Nephron progenitor cell (in vitro differentiated cells): ENCODE measurements at regions not wholly inside any gene's neighbourhood (a gene's known extent, or its start where the extent isn't known, plus 50 kb on each side); places are given as distances from the start of the nearest gene placed in this dataset.

ENCODE experiments used
- DNase-seq: peaks from one replicate; pipeline ENCODE4 v3.0.0; 2021
- H3K27ac Mint-ChIP-seq: 2 replicates; pipeline ENCODE4 v1.8.0; 2021; ENCODE audit warnings: mild to moderate bottlenecking, moderate library complexity, mixed read lengths
- H3K27me3 Mint-ChIP-seq: 2 replicates; pipeline ENCODE4 v1.8.0; 2021; ENCODE audit warnings: mild to moderate bottlenecking, low read depth, mixed read lengths; ENCODE audit not compliant: poor library complexity
- H3K36me3 Mint-ChIP-seq: 2 replicates; pipeline ENCODE4 v1.8.0; 2021; ENCODE audit warnings: low read depth, mixed read lengths
- H3K4me1 Mint-ChIP-seq: 2 replicates; pipeline ENCODE4 v1.8.0; 2021; ENCODE audit warnings: mixed read lengths
- H3K4me3 Mint-ChIP-seq: 2 replicates; pipeline ENCODE4 v1.8.0; 2021; ENCODE audit warnings: mild to moderate bottlenecking, moderate library complexity, mixed read lengths
- H3K9me3 Mint-ChIP-seq: 2 replicates; pipeline ENCODE4 v1.8.0; 2021; ENCODE audit warnings: mild to moderate bottlenecking, moderate library complexity, mixed read lengths
- CTCF ChIP-seq: fragments of 200-600 bp; sonication (generic); IDR thresholded peaks from 2 replicates; pipeline ENCODE4 v1.5.0; 2021; ENCODE audit warnings: antibody characterized with exemption

GRCh38 chr15:77557564-77557963, 75.1 kb downstream of the LINGO1 start:
- no peak for DNase-seq
- Mint-ChIP-seq H3K4me1 (peaks cover 54% of the 10 kb centered on the region), H3K4me3 (no peak overlapping the region), H3K27ac (no peak overlapping the region), H3K36me3 (no peaks in the 10 kb centered on the region), H3K9me3 (no peaks in the 10 kb centered on the region), H3K27me3 (peaks cover 3% of the 10 kb centered on the region)
- TF ChIP-seq CTCF, result no peak

GRCh38 chr15:77557144-77557543, 75.6 kb downstream of the LINGO1 start:
- peaks cover 58% of the 10 kb centered on the region for H3K4me1 Mint-ChIP-seq
- H3K9me3 Mint-ChIP-seq, result no peaks in the 10 kb centered on the region
- no peak overlapping the region for H3K4me3 Mint-ChIP-seq
- peaks cover 7% of the 10 kb centered on the region for H3K27me3 Mint-ChIP-seq
- no peak overlapping the region for H3K27ac Mint-ChIP-seq
- no peak for TF ChIP-seq CTCF
- no peak for DNase-seq
- H3K36me3 Mint-ChIP-seq, result no peaks in the 10 kb centered on the region

GRCh38 chr15:77556622-77557021, 76.1 kb downstream of the LINGO1 start:
- H3K4me1 Mint-ChIP-seq, result peaks cover 64% of the 10 kb centered on the region
- TF ChIP-seq CTCF, result no peak
- H3K36me3 Mint-ChIP-seq, result no peaks in the 10 kb centered on the region
- H3K27me3 Mint-ChIP-seq, result peaks cover 7% of the 10 kb centered on the region
- no peak overlapping the region for H3K27ac Mint-ChIP-seq
- no peak overlapping the region for H3K4me3 Mint-ChIP-seq
- no peaks in the 10 kb centered on the region for H3K9me3 Mint-ChIP-seq
- no peak for DNase-seq

GRCh38 chr15:77555232-77555631, 77.5 kb downstream of the LINGO1 start:
- peaks cover 77% of the 10 kb centered on the region for H3K4me1 Mint-ChIP-seq
- no peak overlapping the region for H3K27ac Mint-ChIP-seq

GRCh38 chr15:77554306-77555080, 78.2 kb downstream of the LINGO1 start:
- H3K9me3 Mint-ChIP-seq, result no peaks in the 10 kb centered on the region
- H3K4me1 Mint-ChIP-seq, result peaks cover 83% of the 10 kb centered on the region
- H3K36me3 Mint-ChIP-seq, result no peaks in the 10 kb centered on the region
- H3K27me3 Mint-ChIP-seq, result peaks cover 7% of the 10 kb centered on the region
- H3K4me3 Mint-ChIP-seq, result no peak overlapping the region
- TF ChIP-seq CTCF, result no peak
- DNase-seq, result no peak
- no peak overlapping the region for H3K27ac Mint-ChIP-seq

More at GRCh38 chr15:77555232-77555631, 77.5 kb downstream of the LINGO1 start:
- H3K27me3 Mint-ChIP-seq, result peaks cover 7% of the 10 kb centered on the region
- no peaks in the 10 kb centered on the region for H3K9me3 Mint-ChIP-seq
- DNase-seq, result no peak
- H3K36me3 Mint-ChIP-seq, result no peaks in the 10 kb centered on the region
- no peak for TF ChIP-seq CTCF
- H3K4me3 Mint-ChIP-seq, result no peak overlapping the region

- peaks cover 90% of the 10 kb centered on the region for H3K4me1 Mint-ChIP-seq
Observed at GRCh38 chr15:77553695-77554094, 79.0 kb downstream of the LINGO1 start.

More at GRCh38 chr15:77553695-77554094, 79.0 kb downstream of the LINGO1 start:
- DNase-seq, result no peak
- Mint-ChIP-seq H3K27ac (peak overlapping the region; percentile 46), H3K9me3 (no peaks in the 10 kb centered on the region), H3K36me3 (no peaks in the 10 kb centered on the region), H3K27me3 (peaks cover 9% of the 10 kb centered on the region), H3K4me3 (no peak overlapping the region)
- TF ChIP-seq CTCF, result no peak
